ENCODE measurements at regions not wholly inside any gene's neighbourhood (a gene's known extent, or its start where the extent isn't known, plus 50 kb on each side); places are given as distances from the start of the nearest gene placed in this dataset.

GRCh38 chr11:92626624-92627023 is 342.8 kb upstream of the MTNR1B start:
- Mint-ChIP-seq H3K27ac (ENCODE audit: unreplicated experiment) (no peak overlapping the region), H3K36me3 (ENCODE audit: insufficient read depth, unreplicated experiment) (no peaks in the 10 kb centered on the region), H3K9me3 (ENCODE audit: unreplicated experiment) (no peaks in the 10 kb centered on the region), H3K27me3 (ENCODE audit: insufficient read depth, unreplicated experiment) (peaks cover 20% of the 10 kb centered on the region), H3K4me3 (ENCODE audit: unreplicated experiment) (no peak overlapping the region), H3K4me1 (ENCODE audit: low read depth, unreplicated experiment) (no peaks in the 10 kb centered on the region)
- no TSS peak for BruUV-seq (replicated peaks)
- H3K36me3 ChIP-seq (ENCODE audit: control insufficient read depth, insufficient read depth, low read length) = no peaks in the 10 kb centered on the region
- no peaks in the 10 kb centered on the region for H3K4me1 ChIP-seq
- intact Hi-C loops (cut with micrococcal nuclease; ENCODE audit: unreplicated experiment) = no loop called here
- H3K27me3 ChIP-seq (replicated peaks; ENCODE audit: control insufficient read depth, insufficient read depth, low read length) = no peaks in the 10 kb centered on the region
- ChIA-PET CTCF (no interaction called here), POLR2A (no interaction called here)
- H3K4me3 ChIP-seq (ENCODE audit: low read depth, low read length) = no peak overlapping the region
- H3K9me3 ChIP-seq = no peaks in the 10 kb centered on the region
- no peak for TF ChIP-seq CTCF (IDR thresholded peaks at IDR 0.05; ENCODE audit: insufficient read depth in 1 of 2, low read depth in 1 of 2, low read length in 1 of 2, severe bottlenecking in 1 of 2, unreplicated experiment in 1 of 2)
- DNase-seq = no peak

GRCh38 chr11:92627615-92628256 is 341.7 kb upstream of the MTNR1B start:
- H3K4me3 Mint-ChIP-seq (ENCODE audit: unreplicated experiment) = no peak overlapping the region
- DNase-seq = no peak
- ChIA-PET POLR2A (no interaction called here), CTCF (no interaction called here)
- intact Hi-C loops (cut with micrococcal nuclease; ENCODE audit: unreplicated experiment) = no loop called here
- H3K27me3 Mint-ChIP-seq (ENCODE audit: insufficient read depth, unreplicated experiment) = peaks cover 20% of the 10 kb centered on the region
- no peaks in the 10 kb centered on the region for H3K36me3 Mint-ChIP-seq (ENCODE audit: insufficient read depth, unreplicated experiment)
- Histone ChIP-seq H3K9me3 (no peaks in the 10 kb centered on the region), H3K36me3 (ENCODE audit: control insufficient read depth, insufficient read depth, low read length) (no peaks in the 10 kb centered on the region), H3K4me3 (ENCODE audit: low read depth, low read length) (no peak overlapping the region), H3K4me1 (no peaks in the 10 kb centered on the region), H3K27me3 (replicated peaks; ENCODE audit: control insufficient read depth, insufficient read depth, low read length) (no peaks in the 10 kb centered on the region)
- BruUV-seq (replicated peaks) = no TSS peak
- no peak overlapping the region for H3K27ac Mint-ChIP-seq (ENCODE audit: unreplicated experiment)
- no peak for TF ChIP-seq CTCF (IDR thresholded peaks at IDR 0.05; ENCODE audit: insufficient read depth in 1 of 2, low read depth in 1 of 2, low read length in 1 of 2, severe bottlenecking in 1 of 2, unreplicated experiment in 1 of 2)
- no peaks in the 10 kb centered on the region for H3K4me1 Mint-ChIP-seq (ENCODE audit: low read depth, unreplicated experiment)
- H3K9me3 Mint-ChIP-seq (ENCODE audit: unreplicated experiment) = no peaks in the 10 kb centered on the region

- no peak for DNase-seq
- H3K36me3 Mint-ChIP-seq (ENCODE audit: insufficient read depth, unreplicated experiment) = no peaks in the 10 kb centered on the region
- ChIA-PET CTCF (interaction anchor here (0.5 kb wide), 1 partner anchor 34 kb away, joined by 3 read pairs; no protein-coding TSS in a partner anchor), POLR2A (no interaction called here)
- peaks cover 14% of the 10 kb centered on the region for H3K27me3 Mint-ChIP-seq (ENCODE audit: insufficient read depth, unreplicated experiment)
- Histone ChIP-seq H3K4me3 (ENCODE audit: low read depth, low read length) (no peak overlapping the region), H3K27me3 (replicated peaks; ENCODE audit: control insufficient read depth, insufficient read depth, low read length) (no peaks in the 10 kb centered on the region), H3K9me3 (no peaks in the 10 kb centered on the region), H3K36me3 (ENCODE audit: control insufficient read depth, insufficient read depth, low read length) (no peaks in the 10 kb centered on the region), H3K4me1 (no peaks in the 10 kb centered on the region)
- intact Hi-C loops (cut with micrococcal nuclease; ENCODE audit: unreplicated experiment) = no loop called here
- no peak overlapping the region for H3K4me3 Mint-ChIP-seq (ENCODE audit: unreplicated experiment)
- no peak overlapping the region for H3K27ac Mint-ChIP-seq (ENCODE audit: unreplicated experiment)
- no TSS peak for BruUV-seq (replicated peaks)
- no peaks in the 10 kb centered on the region for H3K9me3 Mint-ChIP-seq (ENCODE audit: unreplicated experiment)
- H3K4me1 Mint-ChIP-seq (ENCODE audit: low read depth, unreplicated experiment) = no peaks in the 10 kb centered on the region
- no peak for TF ChIP-seq CTCF (IDR thresholded peaks at IDR 0.05; ENCODE audit: insufficient read depth in 1 of 2, low read depth in 1 of 2, low read length in 1 of 2, severe bottlenecking in 1 of 2, unreplicated experiment in 1 of 2)
Observed at GRCh38 chr11:92628401-92629292, 340.8 kb upstream of the MTNR1B start.

Measured in Caco-2 (cell line).